ENCODE measurements at regions not wholly inside any gene's neighbourhood (a gene's known extent, or its start where the extent isn't known, plus 50 kb on each side); places are given as distances from the start of the nearest gene placed in this dataset.

DNA sequence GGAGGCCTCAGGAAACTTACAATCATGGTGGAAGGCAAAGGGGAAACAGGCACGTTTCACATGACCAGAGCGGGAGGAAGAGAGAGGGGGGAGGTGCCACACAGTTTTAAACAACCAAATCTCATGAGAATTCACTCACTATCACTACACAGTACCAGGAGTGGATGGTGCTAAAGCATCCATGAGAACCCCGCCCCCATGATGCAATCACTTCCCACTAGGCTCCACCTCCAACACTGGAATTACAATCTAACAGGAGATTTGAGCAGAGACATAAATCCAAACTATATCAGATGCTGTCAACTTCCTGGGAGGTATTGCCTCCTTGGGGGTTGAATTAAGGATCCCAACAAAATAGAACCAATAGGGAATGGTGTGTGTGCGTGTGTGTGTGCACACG is 407.1 kb downstream of the MED10 start:
- TF ChIP-seq, protein P1, sequence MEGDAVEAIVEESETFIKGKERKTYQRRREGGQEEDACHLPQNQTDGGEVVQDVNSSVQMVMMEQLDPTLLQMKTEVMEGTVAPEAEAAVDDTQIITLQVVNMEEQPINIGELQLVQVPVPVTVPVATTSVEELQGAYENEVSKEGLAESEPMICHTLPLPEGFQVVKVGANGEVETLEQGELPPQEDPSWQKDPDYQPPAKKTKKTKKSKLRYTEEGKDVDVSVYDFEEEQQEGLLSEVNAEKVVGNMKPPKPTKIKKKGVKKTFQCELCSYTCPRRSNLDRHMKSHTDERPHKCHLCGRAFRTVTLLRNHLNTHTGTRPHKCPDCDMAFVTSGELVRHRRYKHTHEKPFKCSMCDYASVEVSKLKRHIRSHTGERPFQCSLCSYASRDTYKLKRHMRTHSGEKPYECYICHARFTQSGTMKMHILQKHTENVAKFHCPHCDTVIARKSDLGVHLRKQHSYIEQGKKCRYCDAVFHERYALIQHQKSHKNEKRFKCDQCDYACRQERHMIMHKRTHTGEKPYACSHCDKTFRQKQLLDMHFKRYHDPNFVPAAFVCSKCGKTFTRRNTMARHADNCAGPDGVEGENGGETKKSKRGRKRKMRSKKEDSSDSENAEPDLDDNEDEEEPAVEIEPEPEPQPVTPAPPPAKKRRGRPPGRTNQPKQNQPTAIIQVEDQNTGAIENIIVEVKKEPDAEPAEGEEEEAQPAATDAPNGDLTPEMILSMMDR (IDR thresholded peaks at IDR 0.05; ENCODE audit: low read length), result no peak
- TF ChIP-seq EZH2 (optimal IDR thresholded peaks at IDR 0.05; ENCODE audit: low read depth, low read length) (no peak), EZH2phosphoT487 (IDR thresholded peaks at IDR 0.05; ENCODE audit: low read length) (no peak)

All from MM.1S (cell line).